ENCODE measurements at regions not wholly inside any gene's neighbourhood (a gene's known extent, or its start where the extent isn't known, plus 50 kb on each side); places are given as distances from the start of the nearest gene placed in this dataset.
"Not testable (repeated sequence)": the region's sequence is repeated elsewhere in the genome, so short reads cannot be mapped to it uniquely, and the experiment has no call there.

DNA sequence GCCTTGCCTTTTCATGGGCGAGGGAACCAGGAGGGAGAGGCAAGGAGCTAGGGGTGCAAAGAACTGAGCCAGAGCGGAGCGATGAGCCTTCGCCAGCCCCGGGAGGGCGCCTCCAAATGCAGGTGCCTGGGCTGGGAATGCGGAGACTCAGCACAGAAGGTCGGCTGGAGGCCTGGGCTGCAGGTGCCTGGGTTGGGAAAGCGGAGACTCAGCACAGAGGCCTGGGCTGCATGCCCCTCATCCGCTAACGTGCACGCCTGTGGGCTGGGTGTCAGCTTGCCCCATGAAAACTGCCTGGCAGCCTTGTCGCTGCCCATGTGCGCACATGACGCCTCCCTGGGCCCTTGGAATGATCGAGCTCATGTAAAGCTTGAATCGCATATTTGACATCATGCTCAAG is 51.8 kb downstream of the POM121L12 start:
- DNase-seq (ENCODE audit: low read depth, low spot score) = no peak

GRCh38 chr7:53094191-53094590 is 58.8 kb downstream of the POM121L12 start:
- DNase-seq (ENCODE audit: low read depth, low spot score) = no peak

GRCh38 chr7:53094827-53095226 is 59.4 kb downstream of the POM121L12 start:
- no peak for DNase-seq (ENCODE audit: low read depth, low spot score)

GRCh38 chr7:53095731-53096501 is 60.5 kb downstream of the POM121L12 start:
- no peak for DNase-seq (ENCODE audit: low read depth, low spot score)

- DNase-seq (ENCODE audit: low read depth, low spot score) = no peak
These were observed 64.7 kb downstream of the POM121L12 start for GRCh38 chr7:53100091-53100490.

- DNase-seq (ENCODE audit: low read depth, low spot score) = no peak
These were observed 65.6 kb downstream of the POM121L12 start for GRCh38 chr7:53101026-53101425.

- DNase-seq (ENCODE audit: low read depth, low spot score) = no peak
These were observed 75.0 kb downstream of the POM121L12 start for GRCh38 chr7:53110425-53110824.

DNA sequence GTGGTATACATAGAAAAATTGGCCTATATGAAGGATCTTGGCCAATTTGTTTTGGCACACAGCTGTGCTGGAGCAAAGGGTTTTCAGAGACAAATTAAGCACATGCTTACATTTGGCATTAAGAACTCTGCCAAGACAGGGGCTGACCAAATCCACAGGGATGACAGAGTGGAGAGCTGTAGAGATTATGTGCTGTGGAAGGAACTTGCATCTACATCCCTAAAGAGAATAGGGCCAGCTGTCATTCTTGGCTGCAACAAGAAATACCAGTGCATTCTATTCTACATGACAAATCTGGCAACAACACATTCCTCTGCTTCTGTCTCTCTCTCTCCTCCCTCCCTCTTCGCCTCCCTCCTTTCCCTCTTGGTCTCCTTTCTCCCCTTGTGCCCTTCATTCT is 75.6 kb downstream of the POM121L12 start:
- no peak for DNase-seq (ENCODE audit: low read depth, low spot score)

DNA sequence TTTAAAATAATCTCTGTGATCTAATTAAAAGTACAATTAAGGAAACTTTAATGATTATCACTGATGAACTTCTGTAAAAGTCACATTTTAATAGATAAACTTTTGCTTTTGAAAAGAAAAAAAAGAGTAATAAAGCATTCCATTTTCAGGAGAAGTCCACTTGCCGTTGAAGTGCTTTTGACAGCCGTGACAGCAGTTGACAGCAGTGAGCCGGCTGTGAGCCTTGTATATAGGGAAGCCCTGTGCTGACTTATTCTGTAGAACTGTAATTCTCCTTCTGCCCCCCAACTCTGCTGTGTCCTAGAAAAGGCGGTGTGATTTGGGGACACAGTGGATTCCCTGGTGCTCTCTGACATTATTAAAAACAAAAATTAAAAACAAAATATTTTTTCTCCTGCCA is 78.0 kb downstream of the POM121L12 start:
- no peak for DNase-seq (ENCODE audit: low read depth, low spot score)

- peak; percentile 22 for DNase-seq (ENCODE audit: low read depth, low spot score)
These were observed 84.1 kb downstream of the POM121L12 start for GRCh38 chr7:53119514-53119941.

DNA sequence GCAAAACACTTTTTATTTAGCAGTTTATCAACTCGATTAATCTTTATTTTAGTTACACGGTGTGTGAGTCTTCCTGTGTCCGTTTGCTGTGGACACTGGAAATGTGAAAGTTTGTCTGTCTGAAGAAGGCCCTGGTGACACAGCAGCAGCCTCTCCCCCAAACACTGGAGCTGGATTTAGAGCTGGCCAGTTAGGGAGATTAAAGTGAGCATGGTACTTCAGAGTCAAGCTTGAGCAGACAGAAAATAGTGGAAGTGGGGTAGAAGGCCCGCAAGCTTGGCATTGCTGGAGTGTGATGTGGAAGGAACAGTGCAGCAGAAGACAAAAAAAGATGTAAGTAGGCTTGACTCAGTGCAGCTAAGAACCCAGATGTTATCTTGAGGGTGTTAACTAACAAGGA is 85.9 kb downstream of the POM121L12 start:
- no peak for DNase-seq (ENCODE audit: low read depth, low spot score)

- no peak for DNase-seq (ENCODE audit: low read depth, low spot score)
These were observed 96.3 kb downstream of the POM121L12 start for GRCh38 chr7:53131697-53132096.

GRCh38 chr7:53151496-53151895 is 116.1 kb downstream of the POM121L12 start:
- DNase-seq (ENCODE audit: low read depth, low spot score) = no peak

DNA sequence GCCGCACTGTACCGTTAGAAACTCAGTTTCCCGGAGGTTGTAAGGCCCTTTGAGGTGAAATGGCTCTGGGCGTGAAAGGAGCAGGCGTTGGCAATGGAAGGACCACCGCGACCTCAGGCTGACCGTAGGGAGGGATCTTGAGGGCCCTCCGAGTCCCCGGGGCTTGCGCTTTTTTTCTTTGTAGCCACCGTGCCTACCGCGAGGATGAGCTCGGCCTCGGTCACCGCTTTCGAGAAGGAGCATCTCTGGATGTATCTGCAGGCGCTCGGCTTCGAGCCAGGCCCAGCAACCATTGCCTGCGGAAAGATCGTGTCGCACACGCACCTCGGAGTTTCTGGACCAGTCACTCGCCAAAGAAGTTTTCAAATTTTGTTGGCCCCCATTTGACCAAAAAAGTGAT is 151.8 kb downstream of the POM121L12 start:
- DNase-seq (ENCODE audit: low read depth, low spot score) = not testable (repeated sequence)

DNA sequence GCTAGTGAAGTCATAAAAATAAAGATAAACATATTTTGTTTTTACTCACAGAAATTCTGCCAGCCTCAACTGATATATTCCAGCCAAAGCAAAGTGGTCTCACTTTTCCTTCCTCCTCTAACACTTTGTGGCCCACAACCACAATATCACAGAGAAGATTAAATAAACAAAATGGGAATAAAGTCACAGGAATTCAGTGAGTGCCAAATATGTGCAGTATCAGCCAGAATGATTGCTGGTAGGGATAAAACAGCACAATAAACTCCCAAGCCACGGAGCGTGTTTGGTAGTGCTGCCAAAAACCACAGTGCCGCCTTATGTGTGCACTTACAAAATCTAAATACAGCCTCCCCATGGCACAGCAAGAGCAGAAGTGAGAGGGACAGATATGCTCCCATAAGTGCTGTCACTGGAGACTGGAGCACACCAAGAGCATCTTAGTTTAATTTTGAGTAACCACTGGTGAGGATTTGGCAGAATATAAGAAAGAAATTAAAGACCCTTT is 155.8 kb downstream of the POM121L12 start:
- no peak for DNase-seq (ENCODE audit: low read depth, low spot score)

- DNase-seq (ENCODE audit: low read depth, low spot score) = no peak
These were observed 156.5 kb downstream of the POM121L12 start for GRCh38 chr7:53191836-53192443.

DNA sequence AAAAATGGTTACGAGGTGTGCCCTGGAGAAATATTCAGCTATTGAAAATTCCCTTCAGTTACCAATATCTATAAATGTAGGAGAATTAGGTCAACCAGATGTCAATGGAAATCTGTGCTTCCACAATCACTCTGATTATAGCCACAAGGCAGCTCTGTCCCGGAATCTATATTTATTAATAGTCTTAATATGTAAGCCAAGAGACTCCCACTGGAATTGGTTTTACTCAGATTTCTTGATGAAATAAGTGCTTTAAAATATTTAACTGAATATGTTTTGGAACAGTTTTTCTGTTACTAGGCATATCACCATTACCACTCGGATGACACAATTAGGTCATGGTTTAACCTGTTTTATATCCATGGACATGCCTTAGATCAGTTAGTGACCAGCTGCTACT is 169.6 kb downstream of the POM121L12 start:
- DNase-seq (ENCODE audit: low read depth, low spot score) = no peak

- no peak for DNase-seq (ENCODE audit: low read depth, low spot score)
These were observed 173.7 kb downstream of the POM121L12 start for GRCh38 chr7:53209129-53209528.

GRCh38 chr7:53214463-53214862 is 179.0 kb downstream of the POM121L12 start:
- DNase-seq (ENCODE audit: low read depth, low spot score) = no peak

GRCh38 chr7:53218730-53219504 is 183.5 kb downstream of the POM121L12 start:
- DNase-seq (ENCODE audit: low read depth, low spot score) = no peak

- no peak for DNase-seq (ENCODE audit: low read depth, low spot score)
These were observed 193.8 kb downstream of the POM121L12 start for GRCh38 chr7:53229202-53229601.

DNA sequence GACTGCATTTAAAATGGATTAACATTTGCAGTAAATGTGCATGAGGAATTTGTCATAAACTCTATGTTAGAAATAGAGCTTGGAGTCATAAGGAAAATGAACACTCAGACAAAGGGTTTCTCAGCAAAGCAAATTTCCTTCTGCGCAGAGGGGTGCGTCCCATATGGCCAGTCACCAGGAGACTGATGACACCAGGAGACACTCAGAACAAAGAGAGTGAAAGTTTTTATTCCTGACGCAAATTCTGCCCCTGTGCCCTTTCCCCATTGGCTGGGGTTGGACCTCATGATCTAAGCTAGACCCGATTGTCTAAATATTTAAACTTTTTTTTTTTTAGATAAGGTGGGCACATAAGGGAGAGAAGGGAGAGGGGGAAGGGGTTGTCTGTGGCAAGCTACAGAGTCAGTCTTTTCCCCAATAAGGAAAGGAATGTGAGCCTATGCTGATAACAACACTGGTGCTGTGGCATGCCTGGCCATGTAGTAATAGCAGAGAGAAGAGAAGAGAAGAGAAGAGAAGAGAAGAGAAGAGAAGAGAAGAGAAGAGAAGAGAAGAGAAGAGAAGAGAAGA is 202.0 kb downstream of the POM121L12 start:
- no peak for DNase-seq (ENCODE audit: low read depth, low spot score)

Data from pulmonary artery endothelial cell (primary cell).